ENCODE measurements at regions not wholly inside any gene's neighbourhood (a gene's known extent, or its start where the extent isn't known, plus 50 kb on each side); places are given as distances from the start of the nearest gene placed in this dataset.

- no peak for TF ChIP-seq ZNF462 (CRISPR knock-in tag; IDR thresholded peaks at IDR 0.05)
Observed at GRCh38 chr4:156291317-156291716, 337.7 kb upstream of the CTSO start (continued).

GRCh38 chr4:156290811-156291210 is 337.1 kb upstream of the CTSO start:
- 0 out of 2 replicates have a peak overlapping the region, but pooled peaks have one; percentile 68 for H3K4me2 ChIP-seq
- H3K27me3 ChIP-seq (ENCODE audit: insufficient read depth): no peaks in the 10 kb centered on the region
- no peak overlapping the region for H3K27ac Mint-ChIP-seq
- H3K27me3 Mint-ChIP-seq (ENCODE audit: insufficient read depth, low read depth, poor library complexity): no peaks in the 10 kb centered on the region
- H3K4me1 ChIP-seq (ENCODE audit: insufficient read depth): peaks cover 5% of the 10 kb centered on the region
- H3K9me2 ChIP-seq (ENCODE audit: insufficient read depth): no peaks in the 10 kb centered on the region
- no peaks in the 10 kb centered on the region for H3K79me2 ChIP-seq (replicated peaks; ENCODE audit: insufficient read depth)
- H3K4me1 Mint-ChIP-seq: peaks cover 7% of the 10 kb centered on the region
- no peaks in the 10 kb centered on the region for H3F3A ChIP-seq (replicated peaks; ENCODE audit: low read depth)
- H3K36me3 Mint-ChIP-seq (ENCODE audit: low read depth): no peaks in the 10 kb centered on the region
- H3K4me3 Mint-ChIP-seq: no peak overlapping the region; the same call in 2 of the 3 replicates
- no peaks in the 10 kb centered on the region for H4K20me1 ChIP-seq (replicated peaks; ENCODE audit: insufficient read depth)
- H3K36me3 ChIP-seq (ENCODE audit: insufficient read depth): no peaks in the 10 kb centered on the region
- DNase-seq (ENCODE audit: low spot score): no peak
- no peak for ATAC-seq
- H2AFZ ChIP-seq: 0 out of 2 replicates have a peak overlapping the region, but pooled peaks have one; percentile 24
- peak overlapping the region; percentile 47; the same call in 1 of the 2 replicates for H3K4me3 ChIP-seq
- no peak overlapping the region for H3K27ac ChIP-seq (ENCODE audit: low read depth)
- peaks cover 5% of the 10 kb centered on the region; the same call in 2 of the 3 replicates for H3K9me3 Mint-ChIP-seq
- TF ChIP-seq ETS1 (IDR thresholded peaks at IDR 0.05): no peak
- TF ChIP-seq JUNB (IDR thresholded peaks at IDR 0.05; ENCODE audit: unreplicated experiment): no peak
- no peak for TF ChIP-seq STAT1 (IDR thresholded peaks at IDR 0.05; ENCODE audit: unreplicated experiment)
- TF ChIP-seq NANOG (IDR thresholded peaks at IDR 0.05; ENCODE audit: borderline replicate concordance): no peak
- no peak for TF ChIP-seq CTCF (conservative IDR thresholded peaks at IDR 0.05; ENCODE audit: low read depth in 2 of 2)
- no peak for TF ChIP-seq EZH2 (IDR thresholded peaks at IDR 0.05; ENCODE audit: low read depth, unreplicated experiment)
- TF ChIP-seq EZH2phosphoT487 (IDR thresholded peaks at IDR 0.05; ENCODE audit: unreplicated experiment): no peak

All from GM23338 (cell line).